ENCODE measurements at regions not wholly inside any gene's neighbourhood (a gene's known extent, or its start where the extent isn't known, plus 50 kb on each side); places are given as distances from the start of the nearest gene placed in this dataset.

DNA sequence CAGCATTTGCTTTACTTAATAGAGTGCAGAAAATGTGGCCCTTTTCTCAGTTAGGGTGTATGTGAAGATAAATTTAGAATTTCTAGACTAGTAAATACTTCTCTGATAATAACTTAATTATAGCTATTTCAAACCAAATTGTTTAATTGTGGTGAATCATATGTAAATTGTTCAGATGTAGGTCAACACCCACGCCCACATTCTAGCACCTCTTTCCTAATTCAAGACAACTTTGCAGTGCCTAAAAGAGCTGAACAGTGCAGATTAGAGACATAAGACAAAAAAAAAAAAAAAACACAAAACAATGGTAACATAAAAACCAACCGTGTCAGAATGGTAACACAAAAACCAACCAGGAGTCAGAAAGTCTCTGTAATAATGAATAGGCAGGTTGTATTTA, 758.3 kb downstream of the USP25 start:
- H3K4me3 ChIP-seq (ENCODE audit: low read depth, low read length): no peak overlapping the region
- TF ChIP-seq, protein P1, sequence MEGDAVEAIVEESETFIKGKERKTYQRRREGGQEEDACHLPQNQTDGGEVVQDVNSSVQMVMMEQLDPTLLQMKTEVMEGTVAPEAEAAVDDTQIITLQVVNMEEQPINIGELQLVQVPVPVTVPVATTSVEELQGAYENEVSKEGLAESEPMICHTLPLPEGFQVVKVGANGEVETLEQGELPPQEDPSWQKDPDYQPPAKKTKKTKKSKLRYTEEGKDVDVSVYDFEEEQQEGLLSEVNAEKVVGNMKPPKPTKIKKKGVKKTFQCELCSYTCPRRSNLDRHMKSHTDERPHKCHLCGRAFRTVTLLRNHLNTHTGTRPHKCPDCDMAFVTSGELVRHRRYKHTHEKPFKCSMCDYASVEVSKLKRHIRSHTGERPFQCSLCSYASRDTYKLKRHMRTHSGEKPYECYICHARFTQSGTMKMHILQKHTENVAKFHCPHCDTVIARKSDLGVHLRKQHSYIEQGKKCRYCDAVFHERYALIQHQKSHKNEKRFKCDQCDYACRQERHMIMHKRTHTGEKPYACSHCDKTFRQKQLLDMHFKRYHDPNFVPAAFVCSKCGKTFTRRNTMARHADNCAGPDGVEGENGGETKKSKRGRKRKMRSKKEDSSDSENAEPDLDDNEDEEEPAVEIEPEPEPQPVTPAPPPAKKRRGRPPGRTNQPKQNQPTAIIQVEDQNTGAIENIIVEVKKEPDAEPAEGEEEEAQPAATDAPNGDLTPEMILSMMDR (IDR thresholded peaks at IDR 0.05; ENCODE audit: borderline replicate concordance, insufficient read depth, low read depth, low read length): no peak

DNA sequence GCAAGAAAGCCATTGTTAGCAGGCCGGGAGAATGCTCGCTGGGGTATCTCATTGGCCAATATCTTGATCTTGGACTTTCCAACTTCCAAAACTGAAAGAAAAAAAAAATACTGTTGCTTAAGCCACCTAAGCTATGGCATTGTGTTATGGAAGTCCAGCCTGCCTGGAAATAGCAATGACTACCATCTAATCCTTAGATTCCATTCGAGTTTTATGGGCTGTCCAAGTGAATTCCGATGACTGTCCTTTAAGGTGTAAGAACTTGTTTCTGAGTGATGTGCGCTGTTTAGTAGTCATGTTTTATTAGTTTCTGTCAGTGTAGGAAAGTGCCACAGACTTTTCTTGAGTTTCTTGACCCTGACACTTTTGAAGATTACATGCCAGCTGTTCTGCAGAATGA, 762.6 kb downstream of the USP25 start:
- TF ChIP-seq, protein P1 (IDR thresholded peaks at IDR 0.05; ENCODE audit: borderline replicate concordance, insufficient read depth, low read depth, low read length): no peak
- no peak overlapping the region for H3K4me3 ChIP-seq (ENCODE audit: low read depth, low read length)

DNA sequence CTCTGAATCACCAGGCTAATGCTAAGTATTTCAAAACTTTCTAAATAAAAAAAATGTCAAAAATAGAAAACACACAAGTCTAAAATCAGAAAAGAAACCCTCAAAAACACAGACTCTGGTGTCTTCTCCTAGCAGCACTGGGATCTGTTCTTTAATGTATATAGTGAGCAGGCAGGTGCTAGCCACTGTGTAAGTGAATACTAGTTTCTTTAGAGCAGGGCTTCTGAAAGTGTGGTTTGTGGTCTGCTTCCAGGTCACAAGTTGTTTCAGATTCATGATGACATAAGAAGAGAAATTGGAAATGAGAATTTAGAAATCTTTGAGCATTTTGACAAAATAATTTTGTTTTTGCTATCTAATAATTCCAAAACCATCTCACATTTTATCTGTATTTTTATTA, 763.1 kb downstream of the USP25 start:
- TF ChIP-seq, protein P1 (IDR thresholded peaks at IDR 0.05; ENCODE audit: borderline replicate concordance, insufficient read depth, low read depth, low read length): no peak

DNA sequence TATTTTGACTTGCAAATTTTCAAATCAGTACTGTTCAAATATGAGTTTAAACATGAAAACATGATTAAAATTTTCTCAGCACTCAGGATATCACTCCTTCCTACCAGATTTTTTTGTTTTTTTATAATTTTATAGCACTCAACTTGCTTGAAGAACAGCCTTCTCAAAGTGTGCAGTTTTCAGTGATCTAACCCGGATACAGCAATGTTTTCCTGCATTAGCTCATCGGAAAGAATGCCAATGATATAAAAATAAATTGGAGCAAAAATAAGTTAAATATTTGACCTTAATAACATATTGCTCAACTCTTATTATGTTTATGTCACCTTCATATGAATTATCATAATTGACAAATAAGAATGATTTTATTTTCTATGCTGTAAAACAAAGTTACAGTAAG, 766.8 kb downstream of the USP25 start:
- no peak overlapping the region for H3K4me3 ChIP-seq (ENCODE audit: low read depth, low read length)
- TF ChIP-seq, protein P1 (IDR thresholded peaks at IDR 0.05; ENCODE audit: borderline replicate concordance, insufficient read depth, low read depth, low read length): no peak

More for the DNA sequence above, 763.1 kb downstream of the USP25 start:
- no peak overlapping the region for H3K4me3 ChIP-seq (ENCODE audit: low read depth, low read length)

DNA sequence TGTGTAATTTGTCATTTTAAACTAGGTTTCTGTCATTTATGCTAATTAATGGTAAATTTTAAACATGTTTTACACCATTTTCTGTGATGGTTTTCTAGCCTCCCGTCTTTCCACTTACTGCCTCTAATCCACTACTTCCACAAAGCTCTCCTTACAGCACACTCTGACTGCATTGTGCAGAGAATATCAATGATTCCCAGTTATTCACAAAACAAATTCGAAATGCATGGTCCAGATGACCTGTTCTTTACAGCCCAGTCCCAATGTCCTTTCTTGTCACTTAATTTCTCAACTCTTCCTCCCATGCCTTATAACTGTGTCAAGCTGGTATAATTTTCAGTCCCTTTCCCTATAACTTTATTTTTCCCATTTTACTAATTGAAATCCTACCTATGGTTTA, 770.5 kb downstream of the USP25 start:
- no peak overlapping the region for H3K4me3 ChIP-seq (ENCODE audit: low read depth, low read length)
- TF ChIP-seq, protein P1 (IDR thresholded peaks at IDR 0.05; ENCODE audit: borderline replicate concordance, insufficient read depth, low read depth, low read length): no peak

DNA sequence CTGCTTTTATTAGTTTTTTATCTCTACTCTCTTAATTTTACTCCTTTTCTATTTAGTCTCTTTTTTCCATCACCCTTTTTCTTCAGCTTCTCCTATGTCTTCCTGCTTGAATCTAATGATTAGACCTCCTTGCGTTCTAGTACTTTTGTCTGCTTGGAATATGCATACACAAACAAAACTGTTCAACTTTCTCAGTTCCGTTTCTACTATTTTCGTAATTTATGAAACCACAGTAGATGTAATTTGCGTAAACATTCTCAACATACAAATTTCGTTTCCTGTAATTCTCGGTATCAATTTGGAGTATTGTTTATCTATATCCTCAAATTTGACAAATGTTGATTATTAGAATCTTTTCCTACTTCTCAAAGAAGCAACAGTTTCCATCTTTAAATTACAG, 772.5 kb downstream of the USP25 start:
- TF ChIP-seq, protein P1 (IDR thresholded peaks at IDR 0.05; ENCODE audit: borderline replicate concordance, insufficient read depth, low read depth, low read length): no peak
- no peak overlapping the region for H3K4me3 ChIP-seq (ENCODE audit: low read depth, low read length)

DNA sequence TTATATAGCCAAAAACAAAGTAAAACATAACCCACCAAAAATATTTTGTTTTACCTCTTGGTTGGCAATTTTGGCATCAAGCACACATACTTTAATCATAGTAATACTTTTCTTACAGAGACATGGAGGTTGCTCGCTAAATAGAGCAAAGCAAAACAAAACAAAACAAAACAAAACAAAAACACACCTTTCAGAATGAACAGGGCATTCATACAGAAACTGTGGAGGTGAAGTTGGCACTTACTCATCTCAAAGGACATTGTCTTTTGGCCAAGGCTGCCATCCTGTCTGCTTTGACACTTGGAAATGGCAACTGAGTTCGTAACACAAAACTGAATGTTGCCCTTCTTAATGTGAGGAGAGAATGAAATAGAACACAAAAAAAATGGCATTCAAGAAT, 773.1 kb downstream of the USP25 start:
- H3K4me3 ChIP-seq (ENCODE audit: low read depth, low read length): no peak overlapping the region
- TF ChIP-seq, protein P1 (IDR thresholded peaks at IDR 0.05; ENCODE audit: borderline replicate concordance, insufficient read depth, low read depth, low read length): no peak
